ENCODE measurements at regions not wholly inside any gene's neighbourhood (a gene's known extent, or its start where the extent isn't known, plus 50 kb on each side); places are given as distances from the start of the nearest gene placed in this dataset.

GRCh38 chr4:22897520-22898108, 204.9 kb downstream of the GBA3 start:
- no CpG with 5 or more reads among the region's 6 CpGs for WGBS (ENCODE audit: extremely low coverage, insufficient read length, low lambda C conversion rate)
- H3K4ac ChIP-seq (ENCODE audit: low read depth, low read length) = no peak overlapping the region
- Mint-ChIP-seq H3K4me1 (peaks cover 6 to 7% of the 10 kb centered on the region in 2 experiments; a peak in 3 of 4 replicates), H3K4me3 (no peak overlapping the region), H3K27ac (no peak overlapping the region), H3K36me3 (ENCODE audit: insufficient read depth in 1 of 3, low read depth in 3 of 3) (peaks cover 0 to 3% (median 0%) of the 10 kb centered on the region in 3 experiments; a peak in 2 of 7 replicates), H3K9me3 (peaks cover 0 to 2% of the 10 kb centered on the region in 2 experiments; a peak in 3 of 5 replicates), H3K27me3 (ENCODE audit: low read depth) (no peaks in the 10 kb centered on the region)
- no peak overlapping the region for H4K8ac ChIP-seq (replicated peaks; ENCODE audit: insufficient read length, low read depth, low read length)
- no peak overlapping the region for H3K18ac ChIP-seq (ENCODE audit: insufficient read length, low read depth, low read length)
- no peak overlapping the region for H3T11ph ChIP-seq (ENCODE audit: low read length)
- no peaks in the 10 kb centered on the region for H3K79me2 ChIP-seq (ENCODE audit: insufficient read depth, low read length)
- H2BK12ac ChIP-seq (ENCODE audit: insufficient read length, low read depth, low read length) = no peak overlapping the region
- H2AFZ ChIP-seq (ENCODE audit: low read length) = no peak overlapping the region
- H2BK120ac ChIP-seq (ENCODE audit: low read depth, low read length, poor library complexity, severe bottlenecking) = no peak overlapping the region
- no peak overlapping the region for H3K14ac ChIP-seq (ENCODE audit: insufficient read depth, low read length)
- H4K91ac ChIP-seq (ENCODE audit: insufficient read length, low read depth, low read length) = no peak overlapping the region
- no peak overlapping the region for H3K23ac ChIP-seq (ENCODE audit: insufficient read length, low read depth, low read length)
- H3K27me3 ChIP-seq (ENCODE audit: insufficient read depth, low read length) = no peaks in the 10 kb centered on the region
- no peak overlapping the region for H3K56ac ChIP-seq (ENCODE audit: insufficient read length, low read depth, low read length)
- H3K9ac ChIP-seq (ENCODE audit: extremely low read depth, insufficient read length, low read length) = no peak overlapping the region
- no peak overlapping the region for H2AK5ac ChIP-seq (ENCODE audit: insufficient read length, low read length)
- no peak overlapping the region for H2BK5ac ChIP-seq (ENCODE audit: insufficient read length, low read length)
- H3K4me1 ChIP-seq (ENCODE audit: insufficient read depth, low read length) = no peaks in the 10 kb centered on the region
- H3K4me2 ChIP-seq (ENCODE audit: insufficient read depth, insufficient read length, low read length) = no peak overlapping the region
- H3K9me3 ChIP-seq (ENCODE audit: control insufficient read depth, low read depth, low read length) = no peaks in the 10 kb centered on the region
- H4K20me1 ChIP-seq (ENCODE audit: control insufficient read depth, insufficient read depth, insufficient read length) = no peaks in the 10 kb centered on the region
- H3K79me1 ChIP-seq (ENCODE audit: insufficient read depth, low read depth, low read length, poor library complexity, severe bottlenecking) = no peaks in the 10 kb centered on the region
- DNase-seq = peak; percentile 44
- no peak overlapping the region for H2BK20ac ChIP-seq (ENCODE audit: low read depth, low read length, poor library complexity, severe bottlenecking)
- H2BK15ac ChIP-seq (ENCODE audit: low read depth, low read length) = no peak overlapping the region
- no peak overlapping the region for H4K5ac ChIP-seq (ENCODE audit: insufficient read length, low read depth, low read length)
- H3K27ac ChIP-seq (ENCODE audit: insufficient read length, low read depth, low read length) = no peak overlapping the region
- peak; percentile 87 for TF ChIP-seq CTCF (conservative IDR thresholded peaks at IDR 0.05)
- no peaks in the 10 kb centered on the region for H3K23me2 ChIP-seq (ENCODE audit: insufficient read length, low read depth, low read length, poor library complexity, severe bottlenecking)
